ENCODE measurements at regions not wholly inside any gene's neighbourhood (a gene's known extent, or its start where the extent isn't known, plus 50 kb on each side); places are given as distances from the start of the nearest gene placed in this dataset.
"Not testable (repeated sequence)": the region's sequence is repeated elsewhere in the genome, so short reads cannot be mapped to it uniquely, and the experiment has no call there.

- H3K4me3 ChIP-seq (ENCODE audit: low read depth, low read length): no peak overlapping the region
- no peaks in the 10 kb centered on the region for H3K4me1 ChIP-seq
- H3K9me3 ChIP-seq: no peaks in the 10 kb centered on the region
- DNase-seq: no peak
- H3K36me3 ChIP-seq: no peaks in the 10 kb centered on the region
- no peaks in the 10 kb centered on the region; the same call in 1 of the 2 replicates for H3K27me3 ChIP-seq
- TF ChIP-seq CTCF (IDR thresholded peaks at IDR 0.05; ENCODE audit: low read depth, low read length): no peak
These were observed 124.4 kb downstream of the GXYLT1 start for GRCh38 chr12:42020226-42020625.

GRCh38 chr12:42019746-42020145, 124.9 kb downstream of the GXYLT1 start:
- no peaks in the 10 kb centered on the region for H3K36me3 ChIP-seq
- H3K4me1 ChIP-seq: no peaks in the 10 kb centered on the region
- no peak for TF ChIP-seq CTCF (IDR thresholded peaks at IDR 0.05; ENCODE audit: low read depth, low read length)
- no peaks in the 10 kb centered on the region; the same call in 1 of the 2 replicates for H3K27me3 ChIP-seq
- no peak for DNase-seq
- no peaks in the 10 kb centered on the region for H3K9me3 ChIP-seq
- no peak overlapping the region for H3K4me3 ChIP-seq (ENCODE audit: low read depth, low read length)

- Histone ChIP-seq H3K4me3 (ENCODE audit: low read depth, low read length) (no peak overlapping the region), H3K9me3 (no peaks in the 10 kb centered on the region), H3K27me3 (no peaks in the 10 kb centered on the region), H3K4me1 (no peaks in the 10 kb centered on the region), H3K36me3 (no peaks in the 10 kb centered on the region)
- no peak for TF ChIP-seq CTCF (IDR thresholded peaks at IDR 0.05; ENCODE audit: low read depth, low read length)
- DNase-seq: no peak
These were observed 127.6 kb downstream of the GXYLT1 start for GRCh38 chr12:42017051-42017450.

- H3K4me1 ChIP-seq: no peaks in the 10 kb centered on the region
- H3K36me3 ChIP-seq: no peaks in the 10 kb centered on the region
- no peaks in the 10 kb centered on the region for H3K9me3 ChIP-seq
- DNase-seq: no peak
- H3K4me3 ChIP-seq (ENCODE audit: low read depth, low read length): no peak overlapping the region
- TF ChIP-seq CTCF (IDR thresholded peaks at IDR 0.05; ENCODE audit: low read depth, low read length): no peak
- no peaks in the 10 kb centered on the region for H3K27me3 ChIP-seq
These were observed 129.6 kb downstream of the GXYLT1 start for GRCh38 chr12:42015051-42015461.

- not testable (repeated sequence) for H3K36me3 ChIP-seq; H3K4me1 ChIP-seq; H3K9me3 ChIP-seq; H3K4me3 ChIP-seq (ENCODE audit: low read depth, low read length); H3K27me3 ChIP-seq; DNase-seq
These were observed 132.2 kb downstream of the GXYLT1 start for GRCh38 chr12:42012501-42012900.

- no peak for DNase-seq
- TF ChIP-seq CTCF (IDR thresholded peaks at IDR 0.05; ENCODE audit: low read depth, low read length): no peak
- Histone ChIP-seq H3K9me3 (no peaks in the 10 kb centered on the region), H3K36me3 (no peaks in the 10 kb centered on the region), H3K27me3 (no peaks in the 10 kb centered on the region), H3K4me3 (ENCODE audit: low read depth, low read length) (no peak overlapping the region), H3K4me1 (no peaks in the 10 kb centered on the region)
These were observed 134.0 kb downstream of the GXYLT1 start for GRCh38 chr12:42010715-42011114.

GRCh38 chr12:42010257-42010656, 134.4 kb downstream of the GXYLT1 start:
- Histone ChIP-seq H3K9me3 (no peaks in the 10 kb centered on the region), H3K4me3 (ENCODE audit: low read depth, low read length) (no peak overlapping the region), H3K27me3 (no peaks in the 10 kb centered on the region), H3K36me3 (no peaks in the 10 kb centered on the region), H3K4me1 (no peaks in the 10 kb centered on the region)
- DNase-seq: no peak
- TF ChIP-seq CTCF (IDR thresholded peaks at IDR 0.05; ENCODE audit: low read depth, low read length): no peak

All from BE2C (cell line).